ENCODE measurements at regions not wholly inside any gene's neighbourhood (a gene's known extent, or its start where the extent isn't known, plus 50 kb on each side); places are given as distances from the start of the nearest gene placed in this dataset.

DNA sequence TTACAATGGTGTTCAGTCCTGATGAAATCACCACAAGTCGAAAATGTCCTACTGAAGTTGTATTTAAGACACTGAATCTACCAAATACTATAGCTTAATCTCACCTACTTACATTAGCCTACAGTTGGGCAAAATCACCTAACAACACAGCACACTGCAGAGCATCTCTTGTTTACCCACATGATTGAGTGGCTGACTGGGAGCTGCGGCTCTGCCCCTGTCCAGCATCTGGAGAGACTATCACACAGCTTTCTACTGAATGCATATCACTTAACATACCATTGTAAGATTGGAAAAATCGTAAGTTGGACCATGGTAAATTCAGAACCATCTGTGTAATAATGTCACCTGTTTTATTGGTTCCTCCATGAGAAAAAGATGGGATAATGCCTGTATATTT lies 1083.2 kb upstream of the PCDH7 start (continued):
- TF ChIP-seq, protein P1, sequence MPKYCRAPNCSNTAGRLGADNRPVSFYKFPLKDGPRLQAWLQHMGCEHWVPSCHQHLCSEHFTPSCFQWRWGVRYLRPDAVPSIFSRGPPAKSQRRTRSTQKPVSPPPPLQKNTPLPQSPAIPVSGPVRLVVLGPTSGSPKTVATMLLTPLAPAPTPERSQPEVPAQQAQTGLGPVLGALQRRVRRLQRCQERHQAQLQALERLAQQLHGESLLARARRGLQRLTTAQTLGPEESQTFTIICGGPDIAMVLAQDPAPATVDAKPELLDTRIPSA (CRISPR knock-in tag; IDR thresholded peaks at IDR 0.05; ENCODE audit: borderline replicate concordance), result no peak
- no peak for TF ChIP-seq ZNF367 (CRISPR knock-in tag; IDR thresholded peaks at IDR 0.05; ENCODE audit: borderline replicate concordance)

DNA sequence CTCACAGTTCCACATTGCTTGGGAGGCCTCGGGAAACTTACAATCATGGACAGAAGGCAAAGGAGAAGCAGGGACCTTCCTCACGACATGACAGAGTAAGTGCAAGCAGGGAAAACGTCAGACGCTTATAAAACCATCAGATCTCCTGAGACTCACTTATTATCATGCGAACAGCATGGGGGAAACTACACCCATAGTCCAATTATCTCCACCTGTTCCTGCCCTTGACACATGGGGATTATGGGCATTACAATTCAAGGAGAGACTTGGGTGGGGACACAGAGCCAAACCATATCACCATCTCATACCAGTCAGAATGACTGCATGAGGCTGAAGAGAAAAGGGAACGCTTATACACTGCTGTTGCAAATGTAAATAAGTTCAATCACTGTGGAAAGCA lies 1066.9 kb upstream of the PCDH7 start:
- Histone ChIP-seq H3K9me3 (ENCODE audit: low read length) (peaks cover 53% of the 10 kb centered on the region), H3K36me3 (replicated peaks in 1 of 2; ENCODE audit: control insufficient read depth in 1 of 2, insufficient read depth in 2 of 2, low read length in 2 of 2) (no peaks in the 10 kb centered on the region), H3K79me2 (ENCODE audit: insufficient read depth, low read length) (no peaks in the 10 kb centered on the region), H3K4me1 (ENCODE audit: insufficient read depth, low read length) (no peaks in the 10 kb centered on the region), H3K27me3 (ENCODE audit: control insufficient read depth in 1 of 2, insufficient read depth in 2 of 2, low read length in 2 of 2) (no peaks in the 10 kb centered on the region), H3K27ac (ENCODE audit: extremely low read length, insufficient read depth, low read length) (no peak overlapping the region), H3K4me3 (replicated peaks in 1 of 3; ENCODE audit: insufficient read depth in 1 of 3, low read depth in 2 of 3, low read length in 3 of 3) (no peak overlapping the region), H3K4me2 (ENCODE audit: low read depth, low read length) (no peak overlapping the region), H2AFZ (ENCODE audit: low read length) (no peak overlapping the region), H3K9ac (ENCODE audit: insufficient read depth, low read depth, low read length) (no peak overlapping the region), H4K20me1 (ENCODE audit: insufficient read depth, low read length) (no peaks in the 10 kb centered on the region)
- CTCF ChIA-PET (ENCODE audit: low intra/inter-chr PET ratio, low total read pairs), result no interaction called here
- DNase-seq (ENCODE audit: low spot score) (no peak), ATAC-seq (no peak), FAIRE-seq (no peak)
- BruUV-seq (replicated peaks), result no TSS peak
- WGBS (ENCODE audit: low lambda C conversion rate), result 1% methylated on average over 6 of the region's 6 CpGs
- intact Hi-C loops (cut with micrococcal nuclease; ENCODE audit: unreplicated experiment) (no loop called here), in situ Hi-C loops (cut with HindIII; ENCODE audit: extremely low pct_ligation_motif_present, low pct_unique_long_range_greater_than_20kb) (no loop called here)
- POLR2A ChIA-PET, result no interaction called here
- TF ChIP-seq XRCC5 (optimal IDR thresholded peaks at IDR 0.05; ENCODE audit: low read length) (no peak), PHF20 (CRISPR knock-in tag; IDR thresholded peaks at IDR 0.05) (no peak), ZFY (CRISPR knock-in tag; IDR thresholded peaks at IDR 0.05) (no peak), SRY (CRISPR knock-in tag; IDR thresholded peaks at IDR 0.05) (no peak), MED13 (CRISPR knock-in tag; IDR thresholded peaks at IDR 0.05) (no peak), ZNF282 (IDR thresholded peaks at IDR 0.05; ENCODE audit: partially characterized antibody) (no peak), NR1H2 (CRISPR knock-in tag; IDR thresholded peaks at IDR 0.05; ENCODE audit: borderline replicate concordance, low read depth) (no peak)
- TF ChIP-seq, protein P2, sequence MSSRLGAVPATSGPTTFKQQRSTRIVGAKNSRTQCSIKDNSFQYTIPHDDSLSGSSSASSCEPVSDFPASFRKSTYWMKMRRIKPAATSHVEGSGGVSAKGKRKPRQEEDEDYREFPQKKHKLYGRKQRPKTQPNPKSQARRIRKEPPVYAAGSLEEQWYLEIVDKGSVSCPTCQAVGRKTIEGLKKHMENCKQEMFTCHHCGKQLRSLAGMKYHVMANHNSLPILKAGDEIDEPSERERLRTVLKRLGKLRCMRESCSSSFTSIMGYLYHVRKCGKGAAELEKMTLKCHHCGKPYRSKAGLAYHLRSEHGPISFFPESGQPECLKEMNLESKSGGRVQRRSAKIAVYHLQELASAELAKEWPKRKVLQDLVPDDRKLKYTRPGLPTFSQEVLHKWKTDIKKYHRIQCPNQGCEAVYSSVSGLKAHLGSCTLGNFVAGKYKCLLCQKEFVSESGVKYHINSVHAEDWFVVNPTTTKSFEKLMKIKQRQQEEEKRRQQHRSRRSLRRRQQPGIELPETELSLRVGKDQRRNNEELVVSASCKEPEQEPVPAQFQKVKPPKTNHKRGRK (CRISPR knock-in tag; IDR thresholded peaks at IDR 0.05), result no peak
- TF ChIP-seq, protein P3, sequence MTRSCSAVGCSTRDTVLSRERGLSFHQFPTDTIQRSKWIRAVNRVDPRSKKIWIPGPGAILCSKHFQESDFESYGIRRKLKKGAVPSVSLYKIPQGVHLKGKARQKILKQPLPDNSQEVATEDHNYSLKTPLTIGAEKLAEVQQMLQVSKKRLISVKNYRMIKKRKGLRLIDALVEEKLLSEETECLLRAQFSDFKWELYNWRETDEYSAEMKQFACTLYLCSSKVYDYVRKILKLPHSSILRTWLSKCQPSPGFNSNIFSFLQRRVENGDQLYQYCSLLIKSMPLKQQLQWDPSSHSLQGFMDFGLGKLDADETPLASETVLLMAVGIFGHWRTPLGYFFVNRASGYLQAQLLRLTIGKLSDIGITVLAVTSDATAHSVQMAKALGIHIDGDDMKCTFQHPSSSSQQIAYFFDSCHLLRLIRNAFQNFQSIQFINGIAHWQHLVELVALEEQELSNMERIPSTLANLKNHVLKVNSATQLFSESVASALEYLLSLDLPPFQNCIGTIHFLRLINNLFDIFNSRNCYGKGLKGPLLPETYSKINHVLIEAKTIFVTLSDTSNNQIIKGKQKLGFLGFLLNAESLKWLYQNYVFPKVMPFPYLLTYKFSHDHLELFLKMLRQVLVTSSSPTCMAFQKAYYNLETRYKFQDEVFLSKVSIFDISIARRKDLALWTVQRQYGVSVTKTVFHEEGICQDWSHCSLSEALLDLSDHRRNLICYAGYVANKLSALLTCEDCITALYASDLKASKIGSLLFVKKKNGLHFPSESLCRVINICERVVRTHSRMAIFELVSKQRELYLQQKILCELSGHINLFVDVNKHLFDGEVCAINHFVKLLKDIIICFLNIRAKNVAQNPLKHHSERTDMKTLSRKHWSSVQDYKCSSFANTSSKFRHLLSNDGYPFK (CRISPR knock-in tag; IDR thresholded peaks at IDR 0.05; ENCODE audit: borderline replicate concordance), result no peak
- TF ChIP-seq, protein P4, sequence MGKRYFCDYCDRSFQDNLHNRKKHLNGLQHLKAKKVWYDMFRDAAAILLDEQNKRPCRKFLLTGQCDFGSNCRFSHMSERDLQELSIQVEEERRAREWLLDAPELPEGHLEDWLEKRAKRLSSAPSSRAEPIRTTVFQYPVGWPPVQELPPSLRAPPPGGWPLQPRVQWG (CRISPR knock-in tag; IDR thresholded peaks at IDR 0.05; ENCODE audit: borderline replicate concordance, low read depth), result no peak
- TF ChIP-seq, protein P5, sequence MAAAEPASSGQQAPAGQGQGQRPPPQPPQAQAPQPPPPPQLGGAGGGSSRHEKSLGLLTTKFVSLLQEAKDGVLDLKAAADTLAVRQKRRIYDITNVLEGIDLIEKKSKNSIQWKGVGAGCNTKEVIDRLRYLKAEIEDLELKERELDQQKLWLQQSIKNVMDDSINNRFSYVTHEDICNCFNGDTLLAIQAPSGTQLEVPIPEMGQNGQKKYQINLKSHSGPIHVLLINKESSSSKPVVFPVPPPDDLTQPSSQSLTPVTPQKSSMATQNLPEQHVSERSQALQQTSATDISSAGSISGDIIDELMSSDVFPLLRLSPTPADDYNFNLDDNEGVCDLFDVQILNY (CRISPR knock-in tag; conservative IDR thresholded peaks at IDR 0.05), result no peak
- TF ChIP-seq, protein P6, sequence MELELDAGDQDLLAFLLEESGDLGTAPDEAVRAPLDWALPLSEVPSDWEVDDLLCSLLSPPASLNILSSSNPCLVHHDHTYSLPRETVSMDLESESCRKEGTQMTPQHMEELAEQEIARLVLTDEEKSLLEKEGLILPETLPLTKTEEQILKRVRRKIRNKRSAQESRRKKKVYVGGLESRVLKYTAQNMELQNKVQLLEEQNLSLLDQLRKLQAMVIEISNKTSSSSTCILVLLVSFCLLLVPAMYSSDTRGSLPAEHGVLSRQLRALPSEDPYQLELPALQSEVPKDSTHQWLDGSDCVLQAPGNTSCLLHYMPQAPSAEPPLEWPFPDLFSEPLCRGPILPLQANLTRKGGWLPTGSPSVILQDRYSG (CRISPR knock-in tag; IDR thresholded peaks at IDR 0.05), result no peak
- TF ChIP-seq, protein P7, sequence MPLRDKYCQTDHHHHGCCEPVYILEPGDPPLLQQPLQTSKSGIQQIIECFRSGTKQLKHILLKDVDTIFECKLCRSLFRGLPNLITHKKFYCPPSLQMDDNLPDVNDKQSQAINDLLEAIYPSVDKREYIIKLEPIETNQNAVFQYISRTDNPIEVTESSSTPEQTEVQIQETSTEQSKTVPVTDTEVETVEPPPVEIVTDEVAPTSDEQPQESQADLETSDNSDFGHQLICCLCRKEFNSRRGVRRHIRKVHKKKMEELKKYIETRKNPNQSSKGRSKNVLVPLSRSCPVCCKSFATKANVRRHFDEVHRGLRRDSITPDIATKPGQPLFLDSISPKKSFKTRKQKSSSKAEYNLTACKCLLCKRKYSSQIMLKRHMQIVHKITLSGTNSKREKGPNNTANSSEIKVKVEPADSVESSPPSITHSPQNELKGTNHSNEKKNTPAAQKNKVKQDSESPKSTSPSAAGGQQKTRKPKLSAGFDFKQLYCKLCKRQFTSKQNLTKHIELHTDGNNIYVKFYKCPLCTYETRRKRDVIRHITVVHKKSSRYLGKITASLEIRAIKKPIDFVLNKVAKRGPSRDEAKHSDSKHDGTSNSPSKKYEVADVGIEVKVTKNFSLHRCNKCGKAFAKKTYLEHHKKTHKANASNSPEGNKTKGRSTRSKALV (CRISPR knock-in tag; IDR thresholded peaks at IDR 0.05), result no peak
